ENCODE measurements at regions not wholly inside any gene's neighbourhood (a gene's known extent, or its start where the extent isn't known, plus 50 kb on each side); places are given as distances from the start of the nearest gene placed in this dataset.
"Not testable (repeated sequence)": the region's sequence is repeated elsewhere in the genome, so short reads cannot be mapped to it uniquely, and the experiment has no call there.

DNA sequence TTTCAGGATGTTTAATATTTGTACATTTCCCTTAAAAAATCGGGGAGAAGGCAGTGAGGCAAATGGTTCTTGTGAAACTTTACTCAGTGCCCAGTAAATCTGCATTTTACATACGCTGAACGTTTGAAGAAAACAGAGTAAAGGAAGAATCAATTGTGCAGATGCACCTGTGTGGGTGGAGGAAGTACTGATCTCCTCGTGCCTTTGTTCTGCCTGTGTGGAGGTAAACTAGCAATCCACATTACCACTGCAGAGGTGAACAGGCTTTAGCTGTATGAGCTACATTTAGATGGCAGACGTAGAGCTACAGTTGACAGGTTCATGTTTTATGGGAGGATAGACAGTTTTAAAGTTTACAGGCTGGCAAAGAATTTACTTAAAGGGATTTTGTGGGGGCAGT is 62.7 kb upstream of the VIPR2 start:
- no peak for DNase-seq

DNA sequence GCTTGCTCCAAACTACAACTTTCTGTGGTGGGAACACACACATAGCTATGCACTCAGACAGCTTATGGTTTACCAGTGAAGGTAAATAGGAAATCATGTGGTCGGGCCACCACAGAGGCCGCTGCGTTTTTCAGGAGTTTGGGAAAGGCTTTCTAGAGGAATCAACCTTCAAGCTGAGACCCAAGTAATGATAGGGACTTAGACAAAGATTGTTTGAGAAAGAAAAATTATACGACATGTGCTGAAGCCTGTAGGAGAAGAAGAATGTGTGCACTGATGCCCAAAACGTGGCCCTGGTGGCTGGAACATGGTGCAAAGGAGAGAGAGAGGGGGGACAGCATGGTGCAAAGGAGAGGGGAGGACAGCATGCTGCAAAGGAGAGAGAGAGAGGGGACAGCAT is 61.2 kb upstream of the VIPR2 start:
- no peak for DNase-seq

DNA sequence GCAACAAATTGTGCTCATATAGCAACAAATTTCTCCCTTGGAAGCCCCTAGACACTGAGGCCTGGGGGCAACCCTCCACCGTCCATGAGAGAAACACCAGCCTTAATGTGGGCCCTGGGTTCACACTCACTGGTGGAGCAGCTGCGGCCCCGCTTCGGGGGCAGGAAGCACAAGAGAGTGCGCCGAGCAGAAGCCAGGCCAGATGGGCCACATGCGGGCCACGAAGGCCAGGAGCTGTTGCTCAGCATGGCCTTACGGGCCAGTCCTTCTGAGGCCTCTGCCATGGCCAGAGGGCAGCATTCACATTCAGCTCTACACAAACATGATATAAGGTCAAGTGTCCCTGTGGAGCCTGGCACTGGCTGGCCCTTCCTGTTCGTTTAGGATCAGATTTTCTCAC is 60.0 kb upstream of the VIPR2 start:
- no peak for DNase-seq

DNA sequence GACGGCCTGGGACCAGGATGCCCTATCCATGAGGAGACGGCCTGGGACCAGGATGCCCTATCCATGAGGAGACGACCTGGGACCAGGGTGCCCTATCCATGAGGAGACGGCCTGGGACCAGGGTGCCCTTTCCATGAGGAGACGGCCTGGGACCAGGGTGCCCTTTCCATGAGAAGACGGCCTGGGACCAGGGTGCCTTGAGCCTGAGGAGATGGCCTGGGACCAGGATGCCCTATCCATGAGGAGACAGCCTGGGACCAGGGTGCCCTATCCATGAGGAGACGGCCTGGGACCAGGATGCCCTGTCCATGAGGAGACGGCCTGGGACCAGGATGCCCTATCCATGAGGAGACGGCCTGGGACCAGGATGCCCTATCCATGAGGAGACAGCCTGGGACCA is 58.6 kb upstream of the VIPR2 start:
- not testable (repeated sequence) for DNase-seq

DNA sequence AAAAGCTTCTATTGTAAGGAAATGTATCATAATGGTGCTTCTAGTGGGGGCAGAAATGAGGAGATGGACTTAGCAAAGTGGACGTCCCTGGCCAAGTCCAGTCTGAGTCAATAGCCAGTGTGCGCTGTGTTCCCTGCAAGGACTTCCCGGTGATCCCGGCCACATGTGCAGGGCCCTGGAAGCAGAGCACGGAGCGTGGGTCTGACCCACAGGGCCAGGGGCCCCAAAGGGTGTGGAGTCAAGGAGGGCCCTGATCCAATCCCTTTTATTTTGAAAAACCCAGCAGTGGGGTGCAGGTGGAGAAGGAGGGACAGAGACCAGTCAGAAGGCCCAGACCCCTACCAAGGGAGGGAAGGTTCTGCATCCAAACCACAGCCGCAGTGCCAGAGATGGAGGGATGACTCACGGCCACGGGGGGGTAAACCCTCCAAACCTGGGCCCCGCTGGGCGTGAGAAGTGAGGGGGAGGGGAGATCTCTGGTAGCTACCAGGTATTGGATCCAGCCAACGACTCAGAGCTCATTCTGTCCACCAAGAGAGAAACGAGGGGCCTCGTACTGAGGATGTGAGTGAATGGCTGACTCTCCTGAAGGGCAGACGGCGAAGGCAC is 57.2 kb upstream of the VIPR2 start:
- DNase-seq, result no peak

- no peak for DNase-seq
Measured at GRCh38 chr7:159200421-159200820, 55.8 kb upstream of the VIPR2 start.

- DNase-seq, result no peak
Measured at GRCh38 chr7:159198016-159198724, 53.5 kb upstream of the VIPR2 start.

- DNase-seq, result peak; percentile 28 to 38
Measured at GRCh38 chr7:159197066-159197975, 52.7 kb upstream of the VIPR2 start.

DNA sequence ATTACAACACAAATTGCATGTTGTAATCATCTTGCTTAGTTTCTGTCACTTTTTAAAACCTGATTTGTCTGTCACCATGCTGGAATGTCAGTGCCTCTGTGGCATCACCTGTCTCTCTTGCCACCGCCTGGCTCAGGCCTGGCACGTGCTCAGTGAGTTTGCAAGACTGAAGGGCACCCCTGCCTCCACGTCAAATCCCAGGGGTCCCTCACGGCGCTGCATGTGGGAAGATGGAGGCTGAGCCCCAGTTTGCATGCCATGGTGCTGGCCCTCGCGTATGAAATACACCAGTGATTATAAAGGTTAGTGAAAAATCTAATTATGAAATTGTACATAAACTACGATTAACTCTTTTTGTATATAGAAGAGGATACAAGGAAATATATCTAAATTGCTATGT is 51.9 kb upstream of the VIPR2 start:
- no peak for DNase-seq

DNA sequence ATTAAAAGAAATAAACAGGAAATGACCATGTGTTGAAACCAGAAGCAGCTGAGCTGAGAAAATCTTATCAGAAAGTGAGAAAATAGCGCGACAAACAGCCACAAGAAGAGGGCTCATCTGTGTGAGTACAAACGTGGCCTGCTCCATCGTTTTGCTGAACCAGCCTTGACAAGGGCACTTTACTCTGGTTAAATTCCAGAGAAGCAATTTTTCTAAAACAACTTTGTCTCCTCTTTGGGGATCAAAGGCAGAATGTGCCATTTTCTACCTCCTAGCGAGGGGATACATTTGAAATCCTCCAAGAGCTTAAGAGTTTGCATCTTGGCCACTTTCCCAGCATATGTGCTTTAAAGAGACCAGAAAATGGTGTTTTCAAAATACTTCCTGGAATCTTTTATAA is 51.3 kb upstream of the VIPR2 start:
- no peak for DNase-seq

Data from inflammatory macrophage treated with lipopolysaccharide for 1 hour (primary cell).